Gastroesophageal sphincter (tissue), 3 donors: ENCODE measurements at regions not wholly inside any gene's neighbourhood (a gene's known extent, or its start where the extent isn't known, plus 50 kb on each side); places are given as distances from the start of the nearest gene placed in this dataset.

Experiments
- CTCF ChIP-seq, 4 experiments: fragments of 200-600 bp in 2 of 4; fragments of 450-650 bp in 2 of 4; sonication (generic) in 1 of 4; IDR thresholded peaks; one replicate each; pipeline ENCODE4 v1.5.1; 2017 to 2019; ENCODE audit warnings: antibody characterized with exemption in 4 of 4, mild to moderate bottlenecking in 2 of 4, moderate library complexity in 2 of 4
- POLR2A ChIP-seq, 2 donors: fragments of 450-650 bp; IDR thresholded peaks; one replicate each; pipeline ENCODE4 v1.6.1; 2017; ENCODE audit warnings: antibody characterized with exemption in 2 of 2, mild to moderate bottlenecking in 2 of 2, moderate library complexity in 1 of 2
- POLR2AphosphoS5 ChIP-seq: sonication (generic); formaldehyde crosslinking; IDR thresholded peaks from one replicate; pipeline ENCODE4 v1.6.1; 2017; ENCODE audit warnings: antibody characterized with exemption

DNA sequence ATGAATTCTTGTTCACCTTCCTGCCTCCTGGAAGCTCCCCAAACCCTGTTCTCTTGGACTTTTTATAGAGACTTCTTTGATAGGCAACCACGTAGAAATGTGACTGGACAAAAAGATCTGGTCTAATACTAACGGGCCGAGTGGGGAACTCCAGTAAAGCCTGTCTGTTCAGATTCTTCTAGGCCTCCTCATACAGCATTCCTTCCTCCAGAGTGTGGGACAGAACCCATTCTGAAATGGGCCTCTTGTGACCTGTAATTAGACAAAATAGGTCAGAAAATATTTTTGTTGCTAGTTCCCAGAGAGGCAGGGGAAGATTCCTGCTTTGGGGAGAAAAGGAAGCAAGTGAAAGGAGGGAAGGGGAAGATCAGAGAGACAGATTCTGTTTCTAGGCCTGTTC is 374.3 kb downstream of the CDH26 start:
- TF ChIP-seq CTCF (IDR thresholded peaks at IDR 0.05) (no peak), POLR2AphosphoS5 (no peak), POLR2A (IDR thresholded peaks at IDR 0.05) (no peak)
